AG09319 (cell line): ENCODE measurements at regions not wholly inside any gene's neighbourhood (a gene's known extent, or its start where the extent isn't known, plus 50 kb on each side); places are given as distances from the start of the nearest gene placed in this dataset.

Experiments
- DNase-seq: peaks from one replicate; pipeline ENCODE4 v3.0.0-alpha.2; 2010; ENCODE audit warnings: low read depth; ENCODE audit errors: extremely low read depth
- TF ChIP-seq, protein P1 (sequence below): IDR thresholded peaks from 2 replicates; pipeline ENCODE4 v1.5.1; 2011; ENCODE audit warnings: low read depth, mild to moderate bottlenecking, inconsistent platforms, low read length, moderate library complexity

DNA sequence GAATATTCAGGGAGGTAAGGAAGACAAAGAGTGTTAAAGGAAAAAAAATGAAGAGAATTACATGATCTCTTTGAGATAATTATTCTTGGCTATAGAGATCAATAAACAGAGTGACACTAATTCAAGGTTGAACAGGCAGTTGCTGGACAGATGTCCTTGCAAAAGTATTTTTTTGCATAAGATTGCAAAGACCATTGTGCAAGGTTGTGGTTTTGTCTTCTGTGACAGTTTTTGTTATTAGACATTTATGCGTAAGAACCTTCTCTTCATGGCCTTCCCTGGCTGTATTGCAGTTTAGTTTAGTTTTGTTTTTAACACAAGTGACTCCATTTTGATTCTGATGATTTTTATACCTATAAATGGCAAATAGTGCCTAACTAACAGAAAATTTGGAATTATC, 682.8 kb upstream of the ARPP21 start:
- DNase-seq = no peak

GRCh38 chr3:34957677-34958076, 681.6 kb upstream of the ARPP21 start:
- DNase-seq = no peak
- TF ChIP-seq, protein P1, sequence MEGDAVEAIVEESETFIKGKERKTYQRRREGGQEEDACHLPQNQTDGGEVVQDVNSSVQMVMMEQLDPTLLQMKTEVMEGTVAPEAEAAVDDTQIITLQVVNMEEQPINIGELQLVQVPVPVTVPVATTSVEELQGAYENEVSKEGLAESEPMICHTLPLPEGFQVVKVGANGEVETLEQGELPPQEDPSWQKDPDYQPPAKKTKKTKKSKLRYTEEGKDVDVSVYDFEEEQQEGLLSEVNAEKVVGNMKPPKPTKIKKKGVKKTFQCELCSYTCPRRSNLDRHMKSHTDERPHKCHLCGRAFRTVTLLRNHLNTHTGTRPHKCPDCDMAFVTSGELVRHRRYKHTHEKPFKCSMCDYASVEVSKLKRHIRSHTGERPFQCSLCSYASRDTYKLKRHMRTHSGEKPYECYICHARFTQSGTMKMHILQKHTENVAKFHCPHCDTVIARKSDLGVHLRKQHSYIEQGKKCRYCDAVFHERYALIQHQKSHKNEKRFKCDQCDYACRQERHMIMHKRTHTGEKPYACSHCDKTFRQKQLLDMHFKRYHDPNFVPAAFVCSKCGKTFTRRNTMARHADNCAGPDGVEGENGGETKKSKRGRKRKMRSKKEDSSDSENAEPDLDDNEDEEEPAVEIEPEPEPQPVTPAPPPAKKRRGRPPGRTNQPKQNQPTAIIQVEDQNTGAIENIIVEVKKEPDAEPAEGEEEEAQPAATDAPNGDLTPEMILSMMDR = no peak

More for the DNA sequence above, 682.8 kb upstream of the ARPP21 start:
- TF ChIP-seq, protein P1 = no peak

- TF ChIP-seq, protein P1 = no peak
- DNase-seq = no peak
Measured at GRCh38 chr3:34969513-34969912, 669.8 kb upstream of the ARPP21 start.

GRCh38 chr3:34972481-34972880, 666.8 kb upstream of the ARPP21 start:
- DNase-seq = no peak
- TF ChIP-seq, protein P1 = no peak

DNA sequence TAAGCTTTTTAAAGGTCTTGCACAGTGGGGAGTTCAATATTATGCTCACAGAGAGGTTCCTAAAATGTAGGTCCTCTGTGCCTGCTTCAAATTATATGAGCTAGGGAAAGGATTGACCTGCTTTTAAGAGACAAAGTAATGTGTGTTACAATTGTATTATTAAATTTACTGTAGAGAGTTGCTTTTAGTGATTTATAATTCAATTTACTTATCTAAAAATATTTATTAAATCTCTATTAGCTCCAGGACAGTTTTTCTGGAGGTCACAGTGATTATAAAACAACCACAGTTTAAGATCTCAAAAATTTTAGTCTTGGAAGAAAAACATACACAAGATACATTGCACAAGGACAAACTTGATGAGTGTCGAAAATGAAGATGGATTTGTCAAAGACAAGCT, 665.7 kb upstream of the ARPP21 start:
- TF ChIP-seq, protein P1 = no peak
- no peak for DNase-seq

- DNase-seq = no peak
- TF ChIP-seq, protein P1 = no peak
Measured at GRCh38 chr3:34983631-34984030, 655.7 kb upstream of the ARPP21 start.

DNA sequence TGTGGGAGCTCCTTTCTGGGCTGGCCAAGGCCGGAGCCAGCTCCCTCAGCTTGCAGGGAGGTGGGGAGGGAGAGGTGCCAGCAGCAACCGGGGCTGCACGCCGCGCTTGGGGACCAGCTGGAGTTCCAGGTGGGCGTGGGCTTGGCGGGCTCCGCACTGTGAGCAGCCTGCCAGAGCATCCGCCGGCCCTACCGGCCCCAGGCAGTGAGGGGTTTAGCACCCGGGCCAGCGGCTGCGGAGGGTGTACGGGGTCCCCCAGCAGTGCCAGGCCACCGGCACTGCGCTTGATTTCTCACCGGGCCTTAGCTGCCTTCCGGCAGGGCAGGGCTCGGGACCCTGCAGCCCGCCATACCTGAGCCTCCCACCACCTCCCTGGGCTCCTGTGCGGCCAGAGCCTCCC, 651.0 kb upstream of the ARPP21 start:
- TF ChIP-seq, protein P1 = no peak
- DNase-seq = no peak
